ENCODE measurements at regions not wholly inside any gene's neighbourhood (a gene's known extent, or its start where the extent isn't known, plus 50 kb on each side); places are given as distances from the start of the nearest gene placed in this dataset.
"Not testable (repeated sequence)": the region's sequence is repeated elsewhere in the genome, so short reads cannot be mapped to it uniquely, and the experiment has no call there.

- H3K4me2 ChIP-seq (replicated peaks; ENCODE audit: extremely low read depth, low read length, poor library complexity, severe bottlenecking), result no peak overlapping the region
- no peak for DNase-seq
- no peaks in the 10 kb centered on the region for H3K36me3 ChIP-seq (replicated peaks in 1 of 2; ENCODE audit: control insufficient read depth in 1 of 2, insufficient read depth in 2 of 2, low read length in 2 of 2)
- WGBS (ENCODE audit: insufficient coverage), result no CpG with 5 or more reads among the region's 1 CpG
- Mint-ChIP-seq H3K27me3 (ENCODE audit: low read depth in 3 of 3) (no peaks in the 10 kb centered on the region), H3K4me3 (no peak overlapping the region), H3K27ac (no peak overlapping the region), H3K9me3 (peaks cover 7 to 22% (median 16%) of the 10 kb centered on the region in 7 donors), H3K4me1 (no peaks in the 10 kb centered on the region), H3K36me3 (no peaks in the 10 kb centered on the region)
- H3K4me1 ChIP-seq (ENCODE audit: control insufficient read depth in 1 of 2, insufficient read depth in 2 of 2, low read length in 2 of 2), result no peaks in the 10 kb centered on the region
- H2AFZ ChIP-seq (ENCODE audit: insufficient read depth, low read depth, low read length, poor library complexity, severe bottlenecking), result no peak overlapping the region
- H3K9ac ChIP-seq (ENCODE audit: insufficient read depth, low read length, poor library complexity, severe bottlenecking), result no peak overlapping the region
- no peak for TF ChIP-seq CTCF (IDR thresholded peaks at IDR 0.05)
- no peak overlapping the region for H3K27ac ChIP-seq (ENCODE audit: low read depth in 1 of 2, low read length in 2 of 2)
- H4K20me1 ChIP-seq (ENCODE audit: insufficient read depth, low read length), result no peaks in the 10 kb centered on the region
- no peaks in the 10 kb centered on the region for H3K27me3 ChIP-seq (ENCODE audit: control insufficient read depth in 2 of 2, insufficient read depth in 2 of 2, low read length in 2 of 2)
- H3K4me3 ChIP-seq (replicated peaks in 1 of 3; ENCODE audit: low read depth in 2 of 3, low read length in 3 of 3), result no peak overlapping the region
- H3K79me2 ChIP-seq (ENCODE audit: insufficient read depth, low read length), result no peaks in the 10 kb centered on the region
- H3K9me3 ChIP-seq (replicated peaks in 1 of 2; ENCODE audit: control insufficient read depth in 1 of 2, insufficient read depth in 1 of 2, low read length in 2 of 2), result peaks cover 0 to 9% of the 10 kb centered on the region in 2 donors
- intact Hi-C loops (cut with micrococcal nuclease), result no loop called here
Observed at GRCh38 chr3:24565656-24566055, 71.0 kb upstream of the THRB start.

DNA sequence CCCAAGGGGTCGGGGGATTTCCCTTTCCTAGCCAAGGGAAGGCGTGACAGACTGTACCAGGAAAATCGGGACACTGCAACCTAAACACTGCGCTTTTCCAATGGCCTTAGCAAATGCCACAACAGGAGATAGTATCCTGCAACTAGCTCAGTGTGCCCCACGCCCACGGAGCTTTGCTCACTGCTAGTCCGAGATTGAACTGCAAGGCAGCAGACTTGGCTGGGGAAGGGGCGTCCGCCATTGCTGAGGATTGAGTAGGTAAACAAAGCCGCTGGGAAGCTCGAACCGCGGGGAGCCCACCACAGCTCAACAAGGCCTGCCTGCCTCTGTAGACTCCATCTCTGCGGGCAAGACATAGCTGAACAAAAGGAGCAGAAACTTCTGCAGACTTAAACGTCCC, 72.3 kb upstream of the THRB start:
- Mint-ChIP-seq H3K27me3 (ENCODE audit: low read depth in 3 of 3) (no peaks in the 10 kb centered on the region), H3K27ac (no peak overlapping the region), H3K9me3 (peaks cover 8 to 32% (median 16%) of the 10 kb centered on the region in 7 donors), H3K4me3 (no peak overlapping the region), H3K36me3 (no peaks in the 10 kb centered on the region), H3K4me1 (no peaks in the 10 kb centered on the region)
- no peak overlapping the region for H3K4me3 ChIP-seq (replicated peaks in 1 of 3; ENCODE audit: low read depth in 2 of 3, low read length in 3 of 3)
- H3K36me3 ChIP-seq (replicated peaks in 1 of 2; ENCODE audit: control insufficient read depth in 1 of 2, insufficient read depth in 2 of 2, low read length in 2 of 2), result no peaks in the 10 kb centered on the region
- no peak overlapping the region for H3K27ac ChIP-seq (ENCODE audit: low read depth in 1 of 2, low read length in 2 of 2)
- H3K9me3 ChIP-seq (replicated peaks in 1 of 2; ENCODE audit: control insufficient read depth in 1 of 2, insufficient read depth in 1 of 2, low read length in 2 of 2), result peaks cover 0 to 9% of the 10 kb centered on the region in 2 donors
- no peaks in the 10 kb centered on the region for H4K20me1 ChIP-seq (ENCODE audit: insufficient read depth, low read length)
- no peak for TF ChIP-seq CTCF (IDR thresholded peaks at IDR 0.05)
- 96% methylated on average over 15 of the region's 15 CpGs for WGBS (ENCODE audit: insufficient coverage)
- H2AFZ ChIP-seq (ENCODE audit: insufficient read depth, low read depth, low read length, poor library complexity, severe bottlenecking), result no peak overlapping the region
- no peaks in the 10 kb centered on the region for H3K27me3 ChIP-seq (ENCODE audit: control insufficient read depth in 2 of 2, insufficient read depth in 2 of 2, low read length in 2 of 2)
- intact Hi-C loops (cut with micrococcal nuclease), result no loop called here
- no peak overlapping the region for H3K9ac ChIP-seq (ENCODE audit: insufficient read depth, low read length, poor library complexity, severe bottlenecking)
- H3K4me2 ChIP-seq (replicated peaks; ENCODE audit: extremely low read depth, low read length, poor library complexity, severe bottlenecking), result no peak overlapping the region
- no peak for DNase-seq
- H3K79me2 ChIP-seq (ENCODE audit: insufficient read depth, low read length), result no peaks in the 10 kb centered on the region
- H3K4me1 ChIP-seq (ENCODE audit: control insufficient read depth in 1 of 2, insufficient read depth in 2 of 2, low read length in 2 of 2), result no peaks in the 10 kb centered on the region

DNA sequence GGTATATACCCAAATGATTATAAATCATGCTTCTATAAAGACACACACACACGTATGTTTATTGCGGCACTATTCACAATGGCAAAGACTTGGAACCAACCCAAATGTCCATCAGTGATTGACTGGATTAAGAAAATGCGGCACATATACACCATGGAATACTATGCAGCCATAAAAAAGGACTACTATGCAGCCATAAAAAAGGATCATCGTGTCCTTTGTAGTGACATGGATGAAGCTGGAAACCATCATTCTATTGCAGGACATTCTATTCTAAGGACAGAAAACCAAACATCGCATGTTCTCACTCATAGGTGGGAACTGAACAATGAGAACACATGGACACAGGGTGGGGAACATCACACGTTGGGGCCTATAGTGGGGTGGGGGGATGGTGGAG, 77.8 kb upstream of the THRB start:
- H3K9me3 ChIP-seq (replicated peaks in 1 of 2; ENCODE audit: control insufficient read depth in 1 of 2, insufficient read depth in 1 of 2, low read length in 2 of 2); H3K27ac ChIP-seq (ENCODE audit: low read depth in 1 of 2, low read length in 2 of 2); H3K4me3 ChIP-seq (replicated peaks in 1 of 3; ENCODE audit: low read depth in 2 of 3, low read length in 3 of 3); H2AFZ ChIP-seq (ENCODE audit: insufficient read depth, low read depth, low read length, poor library complexity, severe bottlenecking); H3K4me1 ChIP-seq (ENCODE audit: control insufficient read depth in 1 of 2, insufficient read depth in 2 of 2, low read length in 2 of 2); H3K4me3 Mint-ChIP-seq; H3K79me2 ChIP-seq (ENCODE audit: insufficient read depth, low read length); DNase-seq; H3K4me2 ChIP-seq (replicated peaks; ENCODE audit: extremely low read depth, low read length, poor library complexity, severe bottlenecking); H3K9ac ChIP-seq (ENCODE audit: insufficient read depth, low read length, poor library complexity, severe bottlenecking); H3K27me3 ChIP-seq (ENCODE audit: control insufficient read depth in 2 of 2, insufficient read depth in 2 of 2, low read length in 2 of 2); H3K27me3 Mint-ChIP-seq (ENCODE audit: low read depth in 3 of 3); intact Hi-C loops (cut with micrococcal nuclease); H3K36me3 ChIP-seq (replicated peaks in 1 of 2; ENCODE audit: control insufficient read depth in 1 of 2, insufficient read depth in 2 of 2, low read length in 2 of 2); H3K4me1 Mint-ChIP-seq; H3K27ac Mint-ChIP-seq; H4K20me1 ChIP-seq (ENCODE audit: insufficient read depth, low read length); H3K36me3 Mint-ChIP-seq: not testable (repeated sequence)
- 100% methylated on average over 1 of the region's 6 CpGs for WGBS (ENCODE audit: insufficient coverage)
- H3K9me3 Mint-ChIP-seq, result peaks cover 8 to 25% (median 11%) of the 10 kb centered on the region in 7 donors

Measured in CD14-positive monocyte (primary cell).